HEK293T (cell line): ENCODE measurements at regions not wholly inside any gene's neighbourhood (a gene's known extent, or its start where the extent isn't known, plus 50 kb on each side); places are given as distances from the start of the nearest gene placed in this dataset.

Experiments
- BHLHE40 ChIP-seq: fragments of 450-650 bp; IDR thresholded peaks from 2 replicates; pipeline ENCODE4 v1.6.1; 2016; ENCODE audit warnings: mild to moderate bottlenecking, moderate library complexity, borderline replicate concordance
- FOXK2 ChIP-seq: fragments of 450-650 bp; IDR thresholded peaks from 2 replicates; pipeline ENCODE4 v1.6.1; 2016; ENCODE audit warnings: mild to moderate bottlenecking
- FOXM1 ChIP-seq: fragments of 450-650 bp; IDR thresholded peaks from 2 replicates; pipeline ENCODE4 v1.6.1; 2017; ENCODE audit warnings: mild to moderate bottlenecking, borderline replicate concordance
- HDGF ChIP-seq: fragments of 450-650 bp; IDR thresholded peaks from 2 replicates; pipeline ENCODE4 v1.6.1; 2017; ENCODE audit warnings: antibody characterized with exemption, borderline replicate concordance
- LEF1 ChIP-seq: fragments of 450-650 bp; IDR thresholded peaks from 2 replicates; pipeline ENCODE4 v1.6.1; 2017; ENCODE audit warnings: mild to moderate bottlenecking, borderline replicate concordance
- NFRKB ChIP-seq: fragments of 450-650 bp; IDR thresholded peaks from 2 replicates; pipeline ENCODE4 v1.6.1; 2016; ENCODE audit warnings: mild to moderate bottlenecking, moderate library complexity
- SP1 ChIP-seq: fragments of 450-650 bp; IDR thresholded peaks from 2 replicates; pipeline ENCODE4 v1.6.1; 2017
- SUZ12 ChIP-seq: fragments of 450-650 bp; IDR thresholded peaks from 2 replicates; pipeline ENCODE4 v1.6.1; 2016; ENCODE audit warnings: mild to moderate bottlenecking
- TF ChIP-seq, protein P1 (sequence below): fragments of 450-650 bp; IDR thresholded peaks from 2 replicates; pipeline ENCODE4 v1.6.1; 2016

DNA sequence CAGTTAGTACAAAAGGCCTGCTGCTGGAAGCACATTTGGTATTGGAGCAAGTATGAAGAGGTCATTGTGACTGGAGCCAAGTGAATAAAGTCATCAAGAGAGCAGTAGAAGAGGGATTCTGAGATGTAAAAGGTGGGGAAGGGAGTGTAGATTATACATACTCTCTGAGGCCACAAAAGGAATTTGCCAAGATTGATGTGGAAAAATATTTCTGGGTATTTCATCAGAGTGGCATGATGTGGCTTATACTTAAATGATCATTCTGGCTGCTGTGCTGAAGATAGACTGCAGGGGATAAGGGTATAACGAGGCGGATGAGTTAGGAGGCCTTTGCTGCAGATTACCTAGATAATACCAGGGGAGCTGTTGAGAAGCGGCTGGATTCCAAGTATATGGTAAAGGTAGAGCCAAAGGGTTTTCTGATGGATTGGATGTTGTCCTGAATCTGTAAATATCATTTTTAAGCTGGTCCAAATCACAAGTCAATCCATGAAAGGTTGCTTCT is 231.8 kb upstream of the AGA start:
- TF ChIP-seq NFRKB (no peak), SUZ12 (no peak), SP1 (no peak), BHLHE40 (no peak), FOXK2 (no peak), HDGF (no peak), FOXM1 (no peak), LEF1 (no peak)
- TF ChIP-seq, protein P1, sequence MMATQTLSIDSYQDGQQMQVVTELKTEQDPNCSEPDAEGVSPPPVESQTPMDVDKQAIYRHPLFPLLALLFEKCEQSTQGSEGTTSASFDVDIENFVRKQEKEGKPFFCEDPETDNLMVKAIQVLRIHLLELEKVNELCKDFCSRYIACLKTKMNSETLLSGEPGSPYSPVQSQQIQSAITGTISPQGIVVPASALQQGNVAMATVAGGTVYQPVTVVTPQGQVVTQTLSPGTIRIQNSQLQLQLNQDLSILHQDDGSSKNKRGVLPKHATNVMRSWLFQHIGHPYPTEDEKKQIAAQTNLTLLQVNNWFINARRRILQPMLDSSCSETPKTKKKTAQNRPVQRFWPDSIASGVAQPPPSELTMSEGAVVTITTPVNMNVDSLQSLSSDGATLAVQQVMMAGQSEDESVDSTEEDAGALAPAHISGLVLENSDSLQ, result no peak
